ENCODE measurements at regions not wholly inside any gene's neighbourhood (a gene's known extent, or its start where the extent isn't known, plus 50 kb on each side); places are given as distances from the start of the nearest gene placed in this dataset.

- intact Hi-C loops (cut with micrococcal nuclease; ENCODE audit: unreplicated experiment) = no loop called here
- H3K9me3 Mint-ChIP-seq (ENCODE audit: low read depth, unreplicated experiment) = peaks cover 2% of the 10 kb centered on the region
- no TSS peak for BruUV-seq (replicated peaks)
- no peak overlapping the region for H3K4me3 Mint-ChIP-seq (ENCODE audit: low read depth, unreplicated experiment)
- H3K36me3 Mint-ChIP-seq (ENCODE audit: insufficient read depth, unreplicated experiment) = no peaks in the 10 kb centered on the region
- H3K27me3 Mint-ChIP-seq (ENCODE audit: unreplicated experiment) = no peaks in the 10 kb centered on the region
- no peak for TF ChIP-seq CTCF (IDR thresholded peaks at IDR 0.05; ENCODE audit: unreplicated experiment)
- no peak for DNase-seq
- no peak overlapping the region for H3K27ac Mint-ChIP-seq (ENCODE audit: unreplicated experiment)
- H3K4me1 Mint-ChIP-seq (ENCODE audit: low read depth, unreplicated experiment) = no peaks in the 10 kb centered on the region
- CTCF ChIA-PET = no interaction called here
These were observed 82.2 kb upstream of the SLC22A16 start for GRCh38 chr6:110558575-110558974.

GRCh38 chr6:110557199-110557598 lies 80.8 kb upstream of the SLC22A16 start:
- Mint-ChIP-seq H3K4me1 (ENCODE audit: low read depth, unreplicated experiment) (no peaks in the 10 kb centered on the region), H3K27me3 (ENCODE audit: unreplicated experiment) (no peaks in the 10 kb centered on the region), H3K9me3 (ENCODE audit: low read depth, unreplicated experiment) (peaks cover 4% of the 10 kb centered on the region), H3K36me3 (ENCODE audit: insufficient read depth, unreplicated experiment) (no peaks in the 10 kb centered on the region), H3K4me3 (ENCODE audit: low read depth, unreplicated experiment) (no peak overlapping the region), H3K27ac (ENCODE audit: unreplicated experiment) (no peak overlapping the region)
- TF ChIP-seq CTCF (IDR thresholded peaks at IDR 0.05; ENCODE audit: unreplicated experiment) = no peak
- intact Hi-C loops (cut with micrococcal nuclease; ENCODE audit: unreplicated experiment) = no loop called here
- no peak for DNase-seq
- no TSS peak for BruUV-seq (replicated peaks)
- CTCF ChIA-PET = no interaction called here

DNA sequence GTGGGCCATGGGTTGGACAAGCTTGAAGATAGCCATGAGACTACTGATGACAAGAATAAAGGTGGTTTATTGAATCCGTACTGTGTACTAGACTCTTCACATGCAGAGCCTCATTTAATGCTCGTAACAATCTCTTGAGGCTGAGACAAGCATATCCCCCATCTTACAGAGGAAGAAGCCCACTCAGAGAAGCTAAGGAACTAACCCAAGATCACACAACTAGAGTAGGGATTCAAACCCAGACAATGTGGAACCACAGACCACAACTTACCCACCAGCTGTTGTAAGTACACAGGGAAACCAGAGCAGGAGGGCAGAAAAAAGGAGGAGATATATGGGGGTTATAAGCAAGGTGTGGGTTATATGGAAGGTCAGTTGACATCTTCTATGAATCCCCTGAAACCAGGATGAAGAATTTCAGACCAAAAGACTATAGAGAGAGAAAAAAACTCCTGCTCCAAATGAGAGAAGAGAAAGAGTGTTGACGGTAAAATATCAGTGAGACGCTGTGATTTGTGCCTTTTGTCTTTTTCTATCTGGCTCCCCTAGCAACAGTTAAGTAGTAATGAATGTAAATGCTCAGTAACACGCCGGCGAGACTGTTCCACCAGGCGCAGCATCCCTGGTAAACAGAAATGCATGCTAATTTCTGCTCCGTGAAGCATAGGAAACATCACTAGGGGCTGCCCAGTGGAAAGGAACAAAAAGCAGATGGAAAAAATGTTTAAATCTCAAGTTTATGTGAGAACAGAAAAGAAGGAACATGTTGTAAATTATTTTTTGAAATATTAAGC lies 80.1 kb upstream of the SLC22A16 start:
- TF ChIP-seq CTCF (IDR thresholded peaks at IDR 0.05; ENCODE audit: unreplicated experiment) = no peak
- CTCF ChIA-PET = interaction anchor here (0.6 to 1.2 kb wide), 2 partner anchors 14 to 37 kb away, joined by 3 read pairs; no protein-coding TSS in a partner anchor
- Mint-ChIP-seq H3K4me1 (ENCODE audit: low read depth, unreplicated experiment) (no peaks in the 10 kb centered on the region), H3K4me3 (ENCODE audit: low read depth, unreplicated experiment) (no peak overlapping the region), H3K27me3 (ENCODE audit: unreplicated experiment) (no peaks in the 10 kb centered on the region), H3K27ac (ENCODE audit: unreplicated experiment) (no peak overlapping the region), H3K36me3 (ENCODE audit: insufficient read depth, unreplicated experiment) (no peaks in the 10 kb centered on the region), H3K9me3 (ENCODE audit: low read depth, unreplicated experiment) (peaks cover 6% of the 10 kb centered on the region)
- intact Hi-C loops (cut with micrococcal nuclease; ENCODE audit: unreplicated experiment) = no loop called here
- no TSS peak for BruUV-seq (replicated peaks)
- DNase-seq = no peak

DNA sequence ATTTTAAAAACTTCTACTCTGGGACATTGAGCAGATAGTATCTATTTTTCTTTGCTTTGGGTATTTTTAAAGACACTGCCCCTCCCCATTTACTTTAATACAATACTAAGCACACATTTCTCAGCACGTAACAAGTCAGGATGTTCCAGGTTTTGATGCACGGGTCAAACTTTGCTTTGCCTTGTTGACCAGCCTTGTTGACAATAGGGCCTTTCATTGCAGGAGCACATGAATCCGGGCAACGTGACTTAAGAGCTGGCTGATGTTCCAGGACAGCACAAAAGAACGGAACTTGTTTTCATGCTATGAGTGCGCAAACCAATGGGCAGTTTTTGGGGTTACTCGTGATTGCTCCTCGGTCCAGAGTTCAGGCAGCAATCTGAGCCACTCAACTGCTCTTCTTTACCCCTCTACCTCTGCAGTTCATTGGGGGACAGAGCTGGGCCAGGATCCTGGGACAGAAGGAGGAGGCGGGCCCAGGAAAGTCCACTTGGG lies 78.6 kb upstream of the SLC22A16 start:
- Mint-ChIP-seq H3K9me3 (ENCODE audit: low read depth, unreplicated experiment) (peaks cover 8% of the 10 kb centered on the region), H3K27ac (ENCODE audit: unreplicated experiment) (no peak overlapping the region), H3K4me1 (ENCODE audit: low read depth, unreplicated experiment) (no peaks in the 10 kb centered on the region), H3K36me3 (ENCODE audit: insufficient read depth, unreplicated experiment) (no peaks in the 10 kb centered on the region), H3K4me3 (ENCODE audit: low read depth, unreplicated experiment) (no peak overlapping the region), H3K27me3 (ENCODE audit: unreplicated experiment) (no peaks in the 10 kb centered on the region)
- no peak for DNase-seq
- intact Hi-C loops (cut with micrococcal nuclease; ENCODE audit: unreplicated experiment) = no loop called here
- TF ChIP-seq CTCF (IDR thresholded peaks at IDR 0.05; ENCODE audit: unreplicated experiment) = no peak
- no TSS peak for BruUV-seq (replicated peaks)
- CTCF ChIA-PET = interaction anchor here (1.2 kb wide), 1 partner anchor 12 kb away, joined by 3 read pairs; no protein-coding TSS in a partner anchor
